GM18909 (cell line): ENCODE measurements at regions not wholly inside any gene's neighbourhood (a gene's known extent, or its start where the extent isn't known, plus 50 kb on each side); places are given as distances from the start of the nearest gene placed in this dataset.

ENCODE experiments used
- ATAC-seq: cut with Tn5 transposase; IDR thresholded peaks from one replicate; pipeline ENCODE4 v1.9.1; 2021; ENCODE audit warnings: mild to moderate bottlenecking; ENCODE audit not compliant: unreplicated experiment, poor library complexity

GRCh38 chr17:5815396-5815795 lies 231.1 kb upstream of the NLRP1 start:
- no peak for ATAC-seq

- no peak for ATAC-seq
Observed at GRCh38 chr17:5816491-5817070, 232.3 kb upstream of the NLRP1 start.

DNA sequence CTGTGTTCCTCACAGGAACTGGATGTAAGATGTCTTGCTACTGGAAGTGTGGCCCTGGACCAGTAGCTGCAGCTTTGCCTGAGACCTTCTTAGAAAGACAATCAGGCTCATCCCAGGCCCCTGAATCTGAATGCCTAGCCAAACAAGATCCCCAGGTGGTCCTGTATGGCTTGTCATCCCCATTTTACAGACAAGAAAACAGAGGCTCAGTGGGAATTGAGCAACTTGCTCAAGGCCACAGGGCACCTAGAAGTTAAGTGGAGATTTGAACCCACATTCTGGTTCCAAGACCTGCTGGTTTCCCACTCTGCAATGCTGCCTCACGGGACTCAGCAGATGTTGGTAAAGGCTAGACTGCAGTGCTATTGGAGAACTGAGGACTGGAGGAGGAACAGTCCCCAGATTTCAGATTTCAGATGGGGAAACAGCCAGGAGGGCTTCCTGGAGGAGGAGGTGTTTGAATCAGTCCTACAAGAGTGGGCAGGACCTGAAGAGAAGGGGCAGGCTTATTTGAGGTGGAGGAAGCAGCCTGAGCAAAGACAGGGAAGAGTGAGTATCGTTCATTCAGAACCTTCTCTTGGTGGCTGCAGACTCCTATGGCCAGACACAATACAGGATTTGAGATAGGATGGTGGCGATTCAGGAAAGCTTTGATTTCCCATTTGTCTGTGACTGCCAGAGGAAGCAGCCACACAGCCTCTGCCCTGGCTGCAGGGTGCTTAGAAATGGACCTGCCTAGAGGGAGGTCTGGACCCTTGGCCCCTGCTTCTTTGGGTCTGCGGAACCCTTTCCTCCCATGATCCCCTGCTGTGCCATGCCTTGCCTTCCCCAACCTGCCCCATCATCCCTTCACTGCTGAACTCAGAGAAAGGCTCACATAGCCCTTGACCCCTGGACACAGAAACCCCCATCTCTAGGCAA lies 233.4 kb upstream of the NLRP1 start:
- ATAC-seq = no peak

DNA sequence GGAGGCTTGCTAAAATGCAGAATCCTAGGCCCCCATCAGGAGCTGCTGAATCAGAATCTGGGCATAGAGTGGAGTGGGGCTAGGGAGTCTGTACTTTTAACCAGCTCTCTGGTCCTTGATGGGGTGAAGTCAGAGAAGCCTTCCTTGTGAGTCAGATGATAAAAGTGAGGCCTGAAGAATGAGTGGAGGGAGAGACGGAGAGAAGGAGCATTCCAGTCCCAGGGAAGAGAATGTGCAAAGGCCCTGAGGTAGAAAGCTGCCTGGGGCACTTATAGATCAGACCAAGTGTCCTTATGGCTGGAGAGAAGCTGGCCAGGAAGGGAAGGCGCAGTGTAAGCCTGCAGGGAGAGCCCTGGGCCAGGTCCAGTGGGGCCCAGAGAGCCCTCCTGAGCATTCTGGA lies 235.1 kb upstream of the NLRP1 start:
- no peak for ATAC-seq

DNA sequence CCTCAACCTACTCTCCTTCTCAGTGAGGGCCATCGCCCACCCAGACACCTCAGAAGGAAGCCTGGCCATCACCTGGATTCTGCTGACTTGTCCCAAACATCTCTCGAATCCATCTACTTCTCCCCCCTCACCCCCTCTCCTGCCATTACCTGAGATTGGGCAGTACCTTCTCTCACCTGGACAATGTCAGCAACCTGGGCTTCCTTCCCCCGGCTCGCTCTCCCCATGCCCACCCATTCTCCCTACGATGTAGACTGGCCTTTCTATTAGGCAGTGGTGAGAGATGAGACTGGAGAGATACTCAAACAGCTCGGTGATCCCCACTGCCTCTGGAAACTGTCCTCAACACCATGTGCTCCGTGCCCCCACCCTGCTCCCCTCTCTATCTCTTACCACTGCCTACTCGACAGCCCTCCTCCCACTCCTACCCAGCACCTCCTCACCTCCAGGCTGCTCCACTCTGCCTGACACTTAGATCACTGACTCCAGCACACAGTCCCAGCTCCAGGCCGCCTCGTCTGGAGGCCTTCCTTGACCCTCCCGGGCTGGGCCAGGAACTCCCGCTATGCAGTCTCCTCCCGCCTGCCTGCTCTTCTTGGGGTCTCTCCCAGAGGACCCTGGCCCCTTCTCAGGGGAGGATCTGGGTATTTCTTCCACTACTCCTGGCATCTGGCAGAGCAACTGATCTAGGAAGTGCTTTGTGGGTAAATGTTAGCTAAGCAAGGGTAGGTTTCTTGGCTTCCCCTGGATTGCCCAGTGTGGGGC lies 235.8 kb upstream of the NLRP1 start:
- ATAC-seq = no peak

DNA sequence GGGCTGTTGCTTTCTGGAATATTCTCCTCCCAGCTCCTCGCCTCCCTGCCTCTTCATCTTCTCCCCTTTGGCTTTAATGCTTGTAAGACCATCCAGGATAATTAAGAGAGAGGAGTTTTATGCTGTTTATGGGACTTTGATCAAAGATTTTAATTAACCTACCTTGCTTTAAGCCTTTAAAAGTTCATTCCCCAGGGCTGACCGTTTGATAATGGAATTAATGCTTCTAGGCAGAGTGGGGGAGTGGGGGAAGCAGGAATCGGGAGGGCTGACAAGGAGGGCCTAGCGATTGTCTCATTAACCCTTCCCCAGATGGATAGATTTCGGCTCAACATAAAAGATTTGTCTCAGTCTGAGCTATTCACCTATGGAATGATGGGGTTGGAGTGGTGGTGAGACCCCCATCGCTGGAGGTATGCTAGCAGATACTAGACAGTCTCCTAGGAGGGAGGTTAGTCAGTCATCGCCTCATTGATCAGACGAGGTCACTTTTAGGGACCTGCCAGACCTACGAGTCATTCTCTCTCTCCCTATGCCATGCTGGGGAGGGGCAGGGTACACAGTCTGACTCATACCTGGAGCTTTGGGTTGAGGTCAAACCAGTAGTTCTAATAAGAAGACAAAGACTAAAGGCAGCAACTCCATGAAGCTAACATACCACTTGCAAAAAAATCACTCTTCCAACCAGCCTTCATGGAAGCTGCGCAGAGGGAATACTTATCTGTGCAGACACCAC lies 236.6 kb upstream of the NLRP1 start:
- ATAC-seq = no peak

DNA sequence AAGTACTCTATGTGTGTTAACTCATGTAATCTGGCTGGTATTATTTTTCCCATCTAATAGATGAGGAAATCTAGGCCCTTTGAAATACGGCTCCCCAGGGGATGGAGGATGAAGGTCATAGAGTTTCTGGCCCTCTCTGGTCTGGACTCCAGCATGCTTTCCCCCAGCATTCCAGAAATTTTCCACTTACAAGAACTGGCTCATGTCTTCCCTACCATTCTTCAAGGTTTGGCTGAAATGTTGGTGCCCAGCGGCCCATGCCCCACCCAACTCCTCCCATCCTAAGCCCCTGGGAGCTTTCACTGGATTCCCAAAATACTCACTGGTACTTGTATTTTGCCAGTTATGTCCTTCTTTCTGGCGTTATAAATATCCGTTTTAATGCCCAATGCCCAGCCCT lies 237.5 kb upstream of the NLRP1 start:
- ATAC-seq = no peak

GRCh38 chr17:5822281-5823060 lies 238.2 kb upstream of the NLRP1 start:
- ATAC-seq = no peak

- no peak for ATAC-seq
Observed at GRCh38 chr17:5823219-5823618, 238.9 kb upstream of the NLRP1 start.

DNA sequence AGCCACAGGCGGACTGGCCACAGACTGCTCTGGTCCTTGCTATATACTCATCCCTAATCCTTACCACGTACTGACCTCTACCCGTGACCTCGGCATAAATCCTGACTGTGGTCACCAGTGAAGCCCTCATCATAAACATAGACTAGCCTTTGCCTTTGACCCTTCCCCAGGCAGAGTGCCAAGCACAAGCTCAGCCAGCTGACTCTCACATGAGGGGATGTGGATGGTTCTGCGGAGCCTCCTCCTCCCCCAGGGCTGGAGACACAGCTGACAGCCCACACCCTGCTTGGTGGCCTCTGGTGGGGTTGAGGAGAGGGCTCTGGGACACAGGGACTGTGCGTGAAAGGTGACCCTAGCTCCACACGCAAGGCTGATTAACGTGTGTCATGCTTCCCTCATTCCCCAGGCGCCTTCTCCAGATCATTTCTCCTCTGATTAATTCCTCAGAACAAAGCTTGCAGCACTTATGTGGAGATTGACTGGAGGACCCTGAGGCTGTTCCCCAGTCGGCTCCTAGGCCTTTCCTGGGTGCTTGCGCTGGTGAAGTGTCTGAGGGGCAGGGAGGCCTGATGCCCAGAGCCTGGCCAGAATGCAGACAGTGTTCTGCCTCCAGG lies 241.5 kb upstream of the NLRP1 start:
- ATAC-seq = no peak

- no peak for ATAC-seq
Observed at GRCh38 chr17:5826384-5826783, 242.1 kb upstream of the NLRP1 start.

GRCh38 chr17:5830921-5831320 lies 239.3 kb upstream of the WSCD1 start:
- no peak for ATAC-seq

DNA sequence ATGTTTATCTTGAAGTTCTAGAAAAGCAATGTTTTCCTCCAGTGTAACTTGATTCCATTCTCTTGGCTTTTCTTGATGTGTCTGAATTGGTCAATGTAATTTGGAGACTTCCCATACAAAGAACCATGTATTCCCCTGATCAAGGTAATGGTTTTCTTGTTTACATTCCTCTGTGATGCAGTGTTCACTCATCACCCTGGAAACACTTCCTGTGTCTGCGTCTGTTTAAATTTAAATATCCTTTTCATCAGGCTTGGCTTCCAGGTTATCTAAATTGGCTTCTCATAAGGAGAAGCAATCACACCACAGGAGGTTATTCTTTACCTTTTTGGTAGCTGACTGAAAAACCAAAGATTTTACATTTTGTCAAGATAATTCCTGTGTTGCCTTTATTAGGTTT lies 237.3 kb upstream of the WSCD1 start:
- ATAC-seq = no peak

GRCh38 chr17:5837055-5837491 lies 233.1 kb upstream of the WSCD1 start:
- no peak for ATAC-seq

DNA sequence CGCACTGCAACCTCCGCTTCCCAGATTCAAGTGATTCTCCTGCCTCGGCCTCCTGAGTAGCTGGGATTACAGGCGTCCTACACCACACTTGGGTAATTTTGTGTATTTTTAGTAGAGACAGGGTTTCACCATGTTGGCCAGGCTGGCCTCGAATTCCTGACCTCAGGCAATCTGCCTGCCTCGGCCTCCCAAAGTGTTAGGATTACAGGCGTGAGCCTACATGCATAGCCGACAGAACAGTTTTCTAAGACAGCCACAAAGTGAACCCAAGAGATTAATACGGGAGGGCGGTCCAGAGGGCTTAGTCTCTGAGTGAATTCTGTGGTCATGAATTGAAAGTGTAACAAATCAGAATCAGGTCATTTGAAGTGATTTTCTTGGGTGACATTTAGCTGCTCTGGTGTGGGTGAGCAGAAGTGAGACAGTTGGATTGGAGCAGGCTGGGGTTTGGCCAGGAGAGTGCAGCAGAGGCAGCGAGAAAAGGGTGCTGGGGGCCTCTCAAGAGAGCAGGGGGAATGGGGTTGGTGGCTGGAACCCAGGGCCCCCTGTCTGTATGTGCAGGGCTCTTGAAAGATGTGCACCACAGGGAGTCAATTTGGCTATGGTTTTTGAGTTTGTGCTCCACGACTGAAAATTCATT lies 231.4 kb upstream of the WSCD1 start:
- no peak for ATAC-seq

GRCh38 chr17:5840811-5841446 lies 229.2 kb upstream of the WSCD1 start:
- no peak for ATAC-seq

- ATAC-seq = no peak
Observed at GRCh38 chr17:5841862-5842261, 228.3 kb upstream of the WSCD1 start.

DNA sequence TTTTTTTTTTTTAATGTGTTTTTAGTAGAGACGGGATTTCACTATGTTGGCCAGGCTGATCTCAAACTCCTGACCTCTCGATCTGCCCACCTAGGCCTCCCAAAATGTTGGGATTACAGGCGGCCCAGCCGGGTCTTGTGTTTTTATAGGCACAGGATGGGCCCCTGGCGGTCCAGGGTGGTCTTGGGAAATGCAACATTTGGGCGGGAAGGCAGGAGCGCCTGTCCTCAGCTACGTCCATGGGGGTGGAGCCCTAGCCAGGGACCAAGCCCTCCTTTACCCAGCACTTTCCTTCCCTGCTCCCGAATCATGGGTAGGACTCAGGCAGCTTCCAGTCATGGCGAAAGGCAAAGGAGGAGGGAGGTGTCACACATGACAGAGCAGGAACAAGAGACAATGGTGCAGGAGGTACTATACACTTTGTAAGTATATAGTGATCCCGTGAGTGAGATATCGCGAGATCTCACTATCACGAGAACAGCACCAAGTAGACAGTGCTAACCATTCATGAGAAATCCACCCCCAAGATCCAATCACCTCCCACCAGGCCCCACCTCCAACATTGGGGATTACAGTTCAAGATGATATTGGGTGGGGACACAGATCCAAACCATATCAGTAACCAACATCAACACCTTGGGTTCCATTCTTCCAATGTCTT lies 226.7 kb upstream of the WSCD1 start:
- ATAC-seq = no peak
